NCI-H1048 (cell line): ENCODE measurements at regions not wholly inside any gene's neighbourhood (a gene's known extent, or its start where the extent isn't known, plus 50 kb on each side); places are given as distances from the start of the nearest gene placed in this dataset.

Source experiments
- DNase-seq: peaks from one replicate; lab custom pipeline; 2025; lab: John Stamatoyannopoulos, UW

DNA sequence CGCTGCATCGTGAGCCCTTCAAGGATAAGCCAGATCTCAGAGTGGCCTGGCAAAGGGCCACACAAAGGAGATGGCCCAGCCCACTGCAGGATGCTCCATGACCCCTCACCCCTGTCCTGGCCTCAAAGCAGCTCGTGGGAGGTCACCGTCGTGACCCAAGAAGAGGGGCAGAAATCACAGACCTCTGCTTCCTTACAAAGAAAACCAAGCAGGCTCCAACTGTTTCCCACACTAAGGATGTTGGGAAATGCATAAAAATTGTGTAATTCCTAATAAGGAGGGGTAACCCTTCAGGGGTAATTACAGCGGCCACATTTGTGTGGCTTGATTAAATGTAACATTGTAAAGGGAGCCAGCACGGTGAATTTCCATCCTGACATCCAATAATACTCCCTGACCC lies 102.3 kb downstream of the BOD1L2 start:
- DNase-seq: no peak

DNA sequence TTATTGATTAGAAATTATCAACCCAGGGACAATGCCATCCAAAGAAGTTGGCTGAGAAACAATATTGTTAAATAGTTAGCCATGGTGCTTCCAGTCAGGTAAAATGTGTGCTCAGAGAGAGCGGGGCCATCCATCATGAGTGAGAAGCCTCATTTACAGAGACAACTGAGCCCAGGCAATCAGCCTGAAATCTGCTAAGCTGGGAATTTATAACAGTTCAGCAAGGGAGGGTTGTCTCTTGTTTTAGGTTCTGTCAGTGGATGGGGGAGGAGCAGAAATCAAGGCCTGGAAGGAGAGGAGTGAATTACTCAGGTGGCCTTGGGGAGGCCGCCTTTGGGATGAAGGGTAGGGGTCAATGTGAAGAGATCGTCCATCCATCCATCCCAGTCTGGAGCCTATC lies 102.5 kb upstream of the ST8SIA3 start:
- no peak for DNase-seq

DNA sequence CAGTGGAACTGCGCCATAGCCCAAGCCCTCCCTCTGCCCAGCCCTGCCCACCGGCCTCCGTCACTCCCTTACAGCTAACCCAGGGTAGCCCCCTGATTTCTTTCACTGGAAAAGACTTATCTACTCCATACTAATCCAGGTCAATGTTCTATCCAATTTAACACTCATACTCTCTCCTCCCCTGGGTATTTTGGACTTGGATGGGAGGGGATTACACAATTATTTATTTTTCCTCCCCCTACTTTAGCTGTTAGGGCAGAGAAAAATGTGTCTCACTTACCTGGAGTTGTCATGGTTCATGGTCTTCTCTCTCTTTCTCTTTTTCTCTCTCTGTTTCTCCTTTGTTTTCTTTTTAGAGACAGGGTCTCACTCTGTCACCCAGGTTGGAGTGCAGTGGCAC lies 100.6 kb upstream of the ST8SIA3 start:
- DNase-seq: no peak

DNA sequence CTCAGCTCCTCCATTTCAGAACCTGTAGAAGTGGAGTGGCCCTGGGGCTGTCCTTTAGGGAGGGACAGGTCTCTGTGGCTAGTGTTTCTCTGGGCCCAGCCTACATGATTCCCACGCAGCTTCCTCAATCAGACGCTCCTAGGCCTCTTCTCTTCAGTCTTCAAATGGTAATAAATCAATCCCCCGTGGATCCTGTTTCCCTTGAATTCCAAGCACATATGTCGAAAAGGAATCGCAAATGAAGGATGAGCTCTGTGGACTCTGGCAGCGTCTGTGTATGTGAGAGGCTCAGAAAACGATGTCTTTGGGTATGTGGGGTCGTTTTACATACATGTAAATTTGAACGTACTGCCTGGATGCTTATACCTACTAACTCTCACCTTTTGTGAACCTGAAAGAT lies 98.5 kb upstream of the ST8SIA3 start:
- no peak for DNase-seq

DNA sequence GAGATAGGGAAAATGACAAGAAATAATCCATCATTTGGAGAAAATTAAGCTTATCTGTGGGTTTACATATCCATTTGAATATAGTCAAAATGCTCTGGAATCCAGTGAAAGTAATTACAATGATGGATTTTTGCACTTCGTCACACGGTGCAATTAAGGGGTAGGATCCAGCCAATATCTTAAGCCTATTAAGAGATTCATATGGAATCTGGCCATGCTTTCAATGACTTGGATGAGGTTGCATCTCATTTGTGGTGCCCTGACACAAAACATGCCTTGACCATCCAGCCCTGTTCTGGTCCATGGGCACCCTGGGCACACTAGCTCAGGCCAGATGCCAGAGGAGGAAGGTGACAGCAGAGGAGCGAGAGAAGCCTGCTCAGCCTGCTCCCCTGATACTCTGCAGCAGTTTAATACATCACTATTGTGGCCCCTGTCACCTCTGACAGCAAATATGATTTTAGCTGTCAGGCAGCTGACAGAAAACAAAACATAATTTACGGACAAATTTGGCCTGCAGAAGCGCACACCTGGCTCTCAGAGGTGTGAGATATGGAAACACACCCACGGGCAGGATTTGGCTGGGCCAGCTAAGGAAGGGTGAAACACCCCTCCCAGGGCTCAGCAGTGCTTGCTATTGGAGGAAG lies 94.1 kb upstream of the ST8SIA3 start:
- DNase-seq: no peak

DNA sequence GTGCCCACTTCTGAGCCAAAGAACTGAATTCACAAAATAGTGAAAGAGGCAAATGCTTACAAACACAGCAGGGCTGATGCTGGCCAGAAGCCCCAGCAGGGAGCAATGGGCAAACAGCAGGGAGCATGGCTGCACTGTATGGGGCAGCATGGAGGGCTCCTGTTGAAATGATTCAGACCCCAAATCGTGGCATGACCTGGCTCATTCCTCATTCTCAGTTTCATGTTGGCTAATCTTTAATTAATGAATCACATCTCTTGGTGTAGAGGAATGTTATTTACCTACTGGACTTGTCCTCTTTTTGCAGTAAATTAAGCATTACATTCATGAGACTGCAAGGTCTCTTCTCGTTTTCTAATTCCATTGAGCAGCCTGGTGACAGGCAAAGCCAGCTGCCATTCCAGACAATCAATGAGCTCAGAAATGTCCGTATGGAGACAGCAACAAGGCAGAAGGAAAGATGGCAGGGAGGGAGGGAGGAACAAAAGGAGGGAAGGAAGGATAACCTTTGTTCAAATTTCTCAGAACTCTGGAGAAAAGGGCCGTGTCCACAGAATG lies 84.9 kb upstream of the ST8SIA3 start:
- no peak for DNase-seq

DNA sequence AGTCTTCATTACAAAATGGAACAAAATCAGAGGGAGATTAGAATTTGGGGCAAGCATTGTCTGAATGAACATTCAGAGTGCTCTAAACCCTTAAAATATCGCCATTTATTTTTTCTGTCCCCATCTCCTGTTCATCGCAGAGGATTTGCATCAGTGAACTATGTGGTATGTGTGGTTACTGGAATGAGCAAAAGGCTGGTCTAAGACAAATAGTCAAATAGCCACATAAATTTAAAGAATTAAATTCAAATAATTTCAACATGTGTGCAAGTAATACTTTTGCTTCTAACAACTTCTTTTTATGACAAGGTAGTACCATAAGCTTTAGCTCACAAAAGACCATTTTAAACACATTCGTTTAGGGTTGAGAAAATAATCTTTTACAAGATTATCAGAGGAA lies 82.6 kb upstream of the ST8SIA3 start:
- no peak for DNase-seq

DNA sequence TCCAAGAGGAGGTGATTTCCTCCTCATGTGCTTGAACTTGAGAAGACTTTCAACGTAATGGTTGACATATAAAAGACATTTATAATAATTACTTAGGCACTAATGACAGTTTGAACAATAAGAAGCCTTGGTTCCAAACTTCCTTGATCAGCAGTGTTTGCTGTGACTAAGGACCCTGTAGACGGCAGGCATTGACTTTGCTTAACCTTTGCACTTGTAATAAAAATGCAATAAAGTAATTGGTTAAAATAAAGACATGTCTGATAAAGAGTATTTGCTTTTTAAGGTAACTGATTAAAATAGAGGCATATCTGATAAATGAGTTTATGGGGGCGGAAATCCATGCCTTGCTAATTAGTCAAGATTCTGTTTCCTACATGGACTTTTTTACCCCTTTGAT lies 82.2 kb upstream of the ST8SIA3 start:
- no peak for DNase-seq

DNA sequence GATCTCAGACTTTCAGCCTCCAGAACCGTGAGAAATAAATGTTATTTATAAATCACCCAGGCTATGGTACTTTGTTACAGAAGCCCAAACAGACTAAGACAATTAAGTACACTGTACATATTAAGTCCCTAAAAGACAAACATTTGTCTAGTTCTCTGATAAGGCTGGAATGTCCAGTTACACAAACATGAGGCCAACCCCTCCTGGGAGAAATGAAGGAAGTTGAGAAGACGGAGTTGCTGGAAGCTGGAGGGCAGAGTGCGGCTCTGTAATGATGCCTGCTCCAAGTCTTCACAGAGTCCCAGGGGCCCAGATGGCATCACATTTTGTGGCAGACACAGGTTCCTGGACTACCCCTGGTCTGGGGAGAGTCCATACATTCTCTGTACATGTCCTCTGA lies 79.2 kb upstream of the ST8SIA3 start:
- DNase-seq: no peak

DNA sequence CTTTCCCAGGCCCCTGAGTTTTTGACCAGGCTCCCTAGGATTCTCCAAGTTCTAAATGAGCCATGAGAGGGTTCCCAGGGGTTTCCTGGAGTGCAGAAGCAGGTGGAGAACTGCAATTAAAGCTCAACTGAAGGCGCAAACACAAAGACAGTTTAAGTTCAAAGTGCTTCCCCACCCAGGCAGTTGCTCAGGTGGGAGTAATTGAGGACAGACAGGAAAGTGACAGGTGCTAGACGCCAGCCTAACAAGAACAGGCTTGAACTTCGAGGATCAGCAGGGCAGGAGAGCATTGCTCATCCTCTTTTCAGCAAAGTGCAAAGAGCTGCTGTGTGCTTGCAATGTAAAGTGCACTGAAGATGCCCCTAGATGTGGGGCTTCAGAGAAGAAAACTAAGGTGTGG lies 77.2 kb upstream of the ST8SIA3 start:
- DNase-seq: no peak

DNA sequence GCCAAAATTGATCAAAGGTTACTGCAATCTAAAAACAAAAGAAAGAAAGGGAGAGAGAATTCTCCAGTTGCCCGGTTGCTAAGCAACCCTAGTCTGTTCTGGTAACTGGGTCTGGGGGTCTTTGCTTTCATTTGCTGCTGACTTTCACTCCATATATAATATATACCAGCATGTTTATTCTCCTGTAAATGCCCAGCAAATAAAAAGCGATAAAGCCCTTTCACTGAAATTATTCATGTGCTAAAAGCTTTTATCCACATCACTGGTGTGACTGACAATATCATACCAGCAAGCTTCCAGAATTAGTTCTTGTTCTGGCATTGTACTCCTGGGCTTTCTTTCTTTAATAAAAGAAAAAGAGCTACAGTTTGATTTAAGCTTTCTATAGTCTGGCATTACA lies 75.5 kb upstream of the ST8SIA3 start:
- DNase-seq: no peak

DNA sequence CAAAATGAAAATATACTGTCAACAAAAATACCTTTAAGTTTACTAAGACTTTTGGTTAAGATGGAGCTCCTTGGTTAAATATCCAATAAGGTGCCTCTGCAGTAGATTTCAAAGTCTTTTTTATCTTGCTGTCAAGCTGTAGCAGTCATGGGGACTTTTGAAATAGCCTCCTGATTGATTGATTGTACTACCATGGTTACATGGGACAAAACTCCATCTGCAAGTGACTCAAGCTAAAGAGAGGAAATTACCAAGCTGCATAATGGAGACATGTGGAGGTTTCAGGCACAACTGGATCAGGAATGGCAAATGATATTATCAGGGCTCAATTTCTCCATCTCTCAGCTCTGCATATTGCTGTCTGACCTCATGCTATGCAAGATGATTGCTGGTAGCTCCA lies 73.4 kb upstream of the ST8SIA3 start:
- DNase-seq: no peak

DNA sequence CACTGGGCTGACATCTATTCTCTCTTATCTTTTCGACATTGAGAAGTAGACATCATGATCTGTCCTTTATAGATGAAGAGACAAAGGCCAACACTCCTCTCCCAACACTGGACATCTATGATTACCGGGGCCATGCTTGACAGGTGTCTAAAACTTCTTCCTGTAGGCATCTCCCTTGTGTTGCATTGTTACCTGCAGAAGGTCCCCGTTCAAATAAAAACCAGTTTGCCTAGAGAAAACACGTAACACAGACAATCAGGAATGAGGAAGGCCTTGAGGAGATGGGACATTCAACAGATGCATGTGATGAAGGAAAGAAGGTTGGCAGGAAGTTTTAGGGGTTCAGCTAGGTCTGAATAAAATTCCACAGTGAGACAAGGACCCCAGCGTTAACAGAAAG lies 70.8 kb upstream of the ST8SIA3 start:
- no peak for DNase-seq

DNA sequence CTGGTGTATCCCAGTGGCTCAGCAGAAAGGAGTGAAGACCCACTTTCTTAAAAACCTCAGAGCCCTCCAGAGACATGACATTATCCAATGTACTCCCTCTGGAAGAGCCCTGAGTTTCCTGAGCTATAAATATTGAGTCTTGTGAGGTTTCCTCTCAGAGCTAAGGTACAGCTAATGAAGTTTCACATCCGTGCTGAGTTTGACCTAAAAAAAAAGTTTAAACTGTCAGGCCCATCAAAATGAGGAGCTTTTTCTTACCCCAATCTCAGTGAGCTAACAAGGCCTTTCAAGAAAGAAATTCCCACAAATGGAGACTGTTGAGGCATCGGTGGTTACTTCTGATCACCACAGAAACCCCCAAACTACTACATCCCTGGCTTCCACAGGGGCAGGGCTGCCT lies 65.4 kb upstream of the ST8SIA3 start:
- DNase-seq: no peak

DNA sequence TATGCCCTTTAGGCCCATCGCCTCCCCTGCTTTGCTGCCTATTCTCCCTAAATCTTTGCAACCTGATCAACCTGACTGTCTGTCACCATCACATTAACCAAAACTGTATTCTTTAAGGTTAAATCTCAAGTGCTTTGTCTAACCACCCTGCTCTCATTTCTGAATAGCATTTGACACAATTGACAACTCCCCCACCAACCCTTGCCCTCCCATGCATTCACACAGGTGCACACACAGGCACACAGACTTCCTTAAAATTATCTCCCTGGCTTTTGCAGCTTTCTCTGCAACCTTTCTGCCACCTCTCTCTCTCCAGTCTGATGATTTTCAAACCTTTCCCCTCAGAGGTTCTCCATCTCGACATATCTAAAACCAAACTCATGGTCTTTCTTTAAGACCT lies 64.6 kb upstream of the ST8SIA3 start:
- no peak for DNase-seq

DNA sequence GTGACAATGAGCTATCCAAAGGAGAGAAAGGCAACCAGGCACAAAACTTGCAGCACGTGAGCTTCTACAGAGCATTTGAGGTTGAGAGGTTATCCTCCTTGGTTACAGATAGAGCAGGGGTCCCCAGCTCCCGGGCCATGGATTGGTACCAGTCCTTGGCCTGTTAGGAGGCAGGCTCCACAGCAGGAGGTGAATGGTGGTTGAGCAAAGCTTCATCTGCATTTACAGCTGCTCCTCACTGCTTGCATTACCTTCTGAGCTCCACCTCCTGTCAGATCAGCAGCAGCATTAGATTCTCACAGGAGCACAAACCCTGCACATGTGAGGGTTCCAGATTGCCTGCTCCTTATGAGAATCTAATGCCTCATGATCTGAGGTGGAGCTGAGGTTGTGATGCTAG lies 57.8 kb upstream of the ST8SIA3 start:
- DNase-seq: no peak

DNA sequence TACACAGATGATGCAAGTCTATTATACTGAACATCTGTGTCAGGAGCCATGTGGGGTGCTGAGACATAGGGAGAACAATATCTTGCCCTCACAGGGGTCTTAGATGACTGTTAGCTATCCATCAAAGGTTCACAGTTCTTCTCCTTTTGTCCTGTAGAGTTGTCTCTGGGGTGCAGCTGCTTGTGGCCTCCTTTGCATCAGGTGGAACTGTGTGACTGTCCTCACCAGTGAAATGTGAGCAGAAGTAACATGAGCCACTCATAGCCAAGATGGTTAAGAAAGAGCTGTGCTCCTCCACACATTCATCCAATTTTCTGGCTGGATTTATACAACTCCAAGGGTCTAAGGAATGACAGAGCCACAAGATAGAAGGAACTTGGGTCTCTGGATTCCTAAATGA lies 56.0 kb upstream of the ST8SIA3 start:
- DNase-seq: no peak

DNA sequence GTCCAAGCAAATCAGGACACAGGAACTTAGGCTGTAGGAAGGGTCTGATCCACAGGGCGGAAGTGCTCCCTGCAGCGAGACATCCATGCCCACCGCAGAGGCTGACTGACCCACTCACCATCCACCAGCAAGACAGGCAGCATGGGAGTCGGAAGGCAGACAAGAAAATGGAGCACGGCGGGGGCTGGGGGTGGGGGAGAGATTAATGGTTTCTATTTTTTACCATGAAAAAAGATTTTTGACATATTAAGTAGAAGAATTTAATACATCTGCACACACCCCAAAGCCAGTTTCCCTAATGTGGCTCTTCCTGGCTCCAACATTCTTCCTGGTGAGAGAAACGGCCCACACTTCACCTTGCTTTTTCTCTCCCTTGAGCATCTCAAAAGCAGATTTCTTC lies 55.1 kb upstream of the ST8SIA3 start:
- DNase-seq: no peak

DNA sequence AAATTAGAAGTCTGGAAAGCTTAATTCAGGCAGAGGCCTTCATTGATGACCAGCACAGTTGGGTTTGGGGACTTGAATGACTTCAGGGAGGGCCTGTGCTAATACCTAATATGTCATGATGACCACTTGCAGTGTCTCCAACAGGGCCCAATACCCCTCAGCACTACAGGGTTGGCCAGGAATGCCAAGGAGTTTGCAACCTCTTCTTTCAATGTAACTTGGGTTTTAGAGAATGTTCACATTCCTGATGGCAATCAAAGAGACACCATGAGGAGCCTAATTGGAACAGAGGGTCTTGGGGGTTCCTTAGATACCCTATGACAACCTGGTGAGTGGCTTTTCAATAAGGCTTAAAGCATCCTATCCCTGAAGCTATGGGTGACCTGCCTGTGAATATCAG lies 52.4 kb upstream of the ST8SIA3 start:
- no peak for DNase-seq

DNA sequence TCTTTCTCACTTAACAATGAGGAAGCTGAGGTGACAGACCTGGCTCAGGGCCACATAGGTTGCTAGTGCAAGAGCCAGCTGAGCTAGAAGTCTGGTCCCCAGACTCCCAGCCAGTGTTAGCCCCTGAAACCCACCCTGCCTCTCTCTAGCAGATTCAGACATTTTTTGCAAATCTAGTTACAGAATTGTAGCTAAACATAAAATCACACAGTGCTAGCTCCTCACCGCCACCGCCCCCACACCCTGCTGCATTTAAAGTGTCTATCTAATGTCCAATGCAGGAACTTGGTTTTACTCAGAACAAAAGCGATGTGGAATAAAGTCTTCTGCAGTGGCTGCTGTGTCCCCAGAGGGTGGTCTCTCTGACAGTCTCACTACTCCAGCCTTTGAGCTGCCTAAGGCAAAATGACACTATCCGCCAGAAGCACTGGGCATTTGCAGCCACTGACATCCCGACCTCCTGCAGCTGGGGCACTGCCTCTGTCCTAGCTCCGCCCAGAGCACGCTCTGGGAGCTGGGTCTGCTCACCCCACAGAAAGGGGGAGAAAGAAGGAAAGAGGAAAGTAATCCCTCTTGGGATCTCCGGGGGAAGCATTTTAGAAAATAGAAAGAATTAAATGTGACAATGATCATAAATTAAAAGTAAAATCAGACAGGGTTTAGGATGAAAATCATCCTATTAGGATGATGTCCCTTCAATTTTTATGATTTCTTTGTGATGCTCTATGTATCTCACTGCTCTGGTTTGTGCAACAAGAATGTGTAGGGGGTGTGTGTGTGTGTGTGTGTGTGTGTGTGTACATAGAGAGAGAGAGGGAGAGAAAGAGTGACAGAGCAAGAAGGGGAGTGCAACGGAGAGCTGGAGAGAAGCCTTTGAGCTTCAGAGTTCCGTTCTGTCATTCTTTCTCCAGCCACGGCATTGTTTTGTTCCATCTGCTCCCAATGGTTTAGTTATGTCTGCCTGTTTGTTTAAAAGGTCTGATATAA lies 50.5 kb upstream of the ST8SIA3 start:
- DNase-seq: no peak
